ENCODE measurements at regions not wholly inside any gene's neighbourhood (a gene's known extent, or its start where the extent isn't known, plus 50 kb on each side); places are given as distances from the start of the nearest gene placed in this dataset.

DNA sequence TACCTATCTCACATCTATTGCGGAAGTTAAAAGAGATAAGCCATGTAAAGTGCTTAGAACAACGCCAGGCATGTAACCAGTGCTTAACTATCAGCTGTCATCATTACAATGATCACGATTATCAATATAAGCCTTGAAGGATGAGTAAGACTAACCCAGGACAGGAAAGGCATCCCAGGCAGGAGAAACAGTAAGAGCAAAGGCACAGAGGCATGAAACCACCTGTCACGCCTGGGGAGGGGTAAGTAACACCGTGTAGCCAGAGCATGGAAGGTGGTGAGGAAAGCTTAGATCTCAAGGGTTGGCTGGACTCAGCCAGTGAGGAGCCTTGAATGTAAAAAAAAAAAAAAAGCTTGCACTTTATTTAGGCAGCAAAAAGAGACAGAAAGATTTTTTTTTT, 71.7 kb upstream of the NOCT start:
- TF ChIP-seq EZH2 (IDR thresholded peaks at IDR 0.05) (no peak), POLR2AphosphoS5 (IDR thresholded peaks at IDR 0.05; ENCODE audit: borderline replicate concordance, low read depth, low read length) (no peak), FOXP2 (optimal IDR thresholded peaks at IDR 0.05; ENCODE audit: control extremely low read depth, extremely low read length, insufficient read depth) (no peak)
